ENCODE measurements at regions not wholly inside any gene's neighbourhood (a gene's known extent, or its start where the extent isn't known, plus 50 kb on each side); places are given as distances from the start of the nearest gene placed in this dataset.
"Not testable (repeated sequence)": the region's sequence is repeated elsewhere in the genome, so short reads cannot be mapped to it uniquely, and the experiment has no call there.

DNA sequence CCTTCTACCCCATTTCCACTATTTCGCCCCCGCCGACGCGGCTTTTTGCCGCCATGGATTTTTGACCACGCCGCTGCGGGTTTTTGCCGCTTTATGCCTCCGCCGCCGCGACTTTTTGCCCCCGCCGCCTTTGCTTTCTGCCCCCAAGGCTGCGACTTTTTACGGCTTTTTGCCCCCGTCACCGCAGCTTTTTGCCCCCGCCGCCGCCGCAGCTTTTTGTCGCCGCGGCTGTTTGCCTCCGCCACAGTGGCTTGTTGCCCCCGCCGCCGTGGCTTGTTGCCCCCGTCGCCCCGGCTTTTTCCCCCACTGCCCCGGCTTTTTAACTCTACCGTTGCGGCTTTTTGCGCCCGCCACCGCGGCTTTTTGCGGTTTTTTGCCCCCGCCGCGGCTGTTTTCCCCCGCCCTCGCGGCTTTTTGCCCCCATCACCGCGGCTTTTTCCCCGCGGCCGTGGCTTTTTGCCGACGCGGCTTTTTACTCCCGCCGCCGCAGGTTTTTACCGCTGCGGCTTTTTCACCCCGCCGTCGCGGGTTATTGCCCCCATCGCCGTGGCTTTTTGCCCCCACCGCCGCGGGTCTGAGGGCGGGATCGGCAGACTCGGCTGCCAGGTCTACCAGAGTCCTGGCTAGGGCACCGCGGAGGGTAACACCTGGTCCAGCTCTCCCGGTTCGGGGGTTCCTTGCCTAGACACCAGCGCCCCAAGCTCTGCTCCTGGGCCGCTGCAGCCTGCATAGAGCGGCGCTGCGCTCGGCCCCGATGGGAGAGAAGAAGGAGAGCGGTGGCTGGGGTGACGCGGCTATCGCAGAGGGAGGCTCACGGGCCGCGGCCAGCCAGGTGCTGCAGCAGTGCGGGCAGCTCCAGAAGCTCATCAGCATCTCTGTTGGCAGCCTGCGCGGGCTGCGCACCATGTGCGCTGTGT, 562.7 kb upstream of the WSB1 start:
- DNase-seq (ENCODE audit: low spot score), result no peak

DNA sequence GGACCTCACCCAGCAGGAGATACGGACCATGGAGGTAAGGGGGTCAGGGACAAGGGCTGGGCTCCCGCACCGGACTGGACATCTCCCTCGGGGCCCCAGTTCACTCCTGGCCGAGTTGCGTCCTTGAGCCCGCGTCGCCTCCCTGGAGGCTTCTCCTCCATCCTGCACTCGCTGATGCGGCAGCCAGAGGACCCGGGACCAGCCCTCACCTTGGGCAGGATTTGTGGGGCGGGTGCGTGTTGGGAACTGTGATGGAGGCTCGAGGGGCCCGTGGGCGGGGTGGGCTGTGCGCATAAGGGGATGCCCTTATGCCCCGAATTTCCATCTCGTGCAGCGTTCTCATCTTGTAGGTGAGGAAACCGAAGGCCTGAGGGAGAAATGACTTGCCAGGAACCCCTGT, 562.0 kb upstream of the WSB1 start:
- not testable (repeated sequence) for DNase-seq (ENCODE audit: low spot score)

DNA sequence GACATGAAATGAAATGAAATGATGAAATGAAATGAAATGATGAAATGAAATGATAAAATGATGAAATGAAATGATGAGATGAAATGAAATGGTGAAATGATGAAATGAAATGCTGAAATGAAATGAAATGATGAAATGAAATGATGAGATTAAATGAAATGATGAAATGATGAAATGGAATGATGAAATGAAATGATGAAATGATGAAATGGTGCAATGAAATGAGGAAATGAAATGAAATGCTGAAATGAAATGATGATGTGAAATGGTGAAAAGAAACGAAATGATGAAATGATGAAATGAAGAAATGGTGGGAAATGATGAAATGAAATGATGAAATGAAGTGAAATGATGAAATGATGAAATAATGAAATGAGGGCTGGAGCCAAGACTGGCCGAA, 559.1 kb upstream of the WSB1 start:
- not testable (repeated sequence) for DNase-seq (ENCODE audit: low spot score)

DNA sequence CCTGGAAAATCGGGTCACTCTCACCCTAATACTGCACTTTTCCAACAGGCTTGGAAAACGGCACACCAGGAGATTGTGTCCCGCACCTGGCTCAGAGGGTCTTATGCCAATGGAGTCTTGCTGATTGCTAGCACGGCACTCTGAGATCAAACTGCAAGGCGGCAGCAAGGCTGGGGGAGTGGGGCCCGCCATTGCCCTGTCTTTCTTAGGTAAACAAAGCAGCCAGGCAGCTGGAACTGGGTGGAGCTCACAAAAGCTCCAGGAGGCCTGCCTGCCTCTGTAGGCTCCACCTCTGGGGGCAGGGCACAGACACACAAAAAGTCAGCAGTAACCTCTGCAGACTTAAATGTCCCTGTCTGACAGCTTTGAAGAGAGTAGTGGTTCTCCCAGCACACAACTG, 557.9 kb upstream of the WSB1 start:
- DNase-seq (ENCODE audit: low spot score), result not testable (repeated sequence)

- no peak for DNase-seq (ENCODE audit: low spot score)
Measured at GRCh38 chr17:26765860-26766709, 527.8 kb upstream of the WSB1 start.

- DNase-seq (ENCODE audit: low spot score), result no peak
Measured at GRCh38 chr17:26766743-26767142, 527.2 kb upstream of the WSB1 start.

GRCh38 chr17:26773189-26774188, 520.4 kb upstream of the WSB1 start:
- DNase-seq (ENCODE audit: low spot score), result no peak

GRCh38 chr17:26774291-26775218, 519.4 kb upstream of the WSB1 start:
- no peak for DNase-seq (ENCODE audit: low spot score)

GRCh38 chr17:26775219-26775822, 518.6 kb upstream of the WSB1 start:
- no peak for DNase-seq (ENCODE audit: low spot score)

- DNase-seq (ENCODE audit: low spot score), result not testable (repeated sequence)
Measured at GRCh38 chr17:26780187-26780814, 513.6 kb upstream of the WSB1 start.

DNA sequence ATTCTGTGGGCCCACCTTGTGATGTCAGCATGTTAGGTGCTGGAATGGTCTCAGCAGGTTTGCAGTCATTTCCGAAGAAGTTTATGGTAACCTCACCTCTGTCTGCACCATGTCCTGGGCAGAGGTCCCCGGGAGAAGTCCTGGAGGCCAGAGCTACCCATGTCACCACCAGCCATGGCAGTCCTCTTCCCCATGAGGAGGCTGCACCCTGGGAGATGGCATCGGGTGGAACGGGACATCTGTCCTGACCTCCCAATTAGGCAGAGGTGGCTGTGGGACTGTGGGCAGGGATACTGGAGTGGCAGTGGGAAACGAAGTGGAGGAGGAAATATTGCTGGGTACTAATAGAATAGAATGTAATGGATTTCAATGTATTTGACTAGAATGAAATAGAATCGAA, 511.8 kb upstream of the WSB1 start:
- DNase-seq (ENCODE audit: low spot score), result no peak

DNA sequence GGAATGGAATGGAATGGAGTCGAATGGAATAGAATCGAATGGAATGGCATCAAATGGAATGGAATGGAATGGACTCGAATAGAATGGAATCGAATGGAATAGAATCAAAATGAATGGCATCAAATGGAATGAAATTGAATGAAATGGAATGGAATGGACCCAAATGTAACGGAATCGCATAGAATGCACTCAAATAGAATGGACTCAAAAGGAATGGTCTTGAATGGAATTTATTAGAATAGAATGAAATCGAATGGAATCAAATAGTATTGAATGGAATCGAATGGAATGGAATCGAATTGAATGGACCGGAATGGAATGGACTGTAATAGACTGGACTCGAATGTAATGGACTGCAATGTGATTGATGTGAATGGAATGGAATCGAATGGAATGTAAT, 501.4 kb upstream of the WSB1 start:
- DNase-seq (ENCODE audit: low spot score), result no peak

DNA sequence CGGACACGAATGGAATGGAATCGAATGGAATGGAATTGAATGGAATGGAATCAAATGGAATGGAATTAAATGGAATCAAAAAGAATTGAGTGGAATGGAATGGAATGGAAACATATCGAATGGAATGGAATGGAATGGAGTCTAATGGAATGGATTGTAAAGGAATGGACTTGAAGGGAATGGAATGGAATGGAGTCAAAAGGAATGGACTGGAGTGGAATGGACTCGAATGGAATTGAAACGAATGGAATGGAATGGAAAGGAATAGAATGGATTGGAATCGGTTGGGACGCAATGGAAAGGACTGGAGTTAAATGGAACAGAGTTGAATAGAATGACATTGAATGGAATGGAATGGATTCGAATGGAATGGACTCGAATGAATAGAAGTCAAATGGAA, 486.9 kb upstream of the WSB1 start:
- no peak for DNase-seq (ENCODE audit: low spot score)

- DNase-seq (ENCODE audit: low spot score), result no peak
Measured at GRCh38 chr17:26809033-26809432, 484.9 kb upstream of the WSB1 start.

GRCh38 chr17:26818736-26819135, 475.2 kb upstream of the WSB1 start:
- peak; percentile 35 for DNase-seq (ENCODE audit: low spot score)

Data from pons (tissue), 1 donor.